ENCODE measurements at regions not wholly inside any gene's neighbourhood (a gene's known extent, or its start where the extent isn't known, plus 50 kb on each side); places are given as distances from the start of the nearest gene placed in this dataset.
A peak's percentile ranks its signal among the peaks of the same experiment; 100 is the strongest.

GRCh38 chr2:128368437-128369107 is 49.9 kb upstream of the HS6ST1 start:
- no peak overlapping the region for H3K4me3 ChIP-seq (ENCODE audit: low read depth, low read length)
- no peak for TF ChIP-seq CTCF (conservative IDR thresholded peaks at IDR 0.05; ENCODE audit: low read depth, low read length)
- no peak for DNase-seq (ENCODE audit: low read depth)

GRCh38 chr2:128369108-128369555 is 50.5 kb upstream of the HS6ST1 start:
- TF ChIP-seq CTCF (conservative IDR thresholded peaks at IDR 0.05; ENCODE audit: low read depth, low read length): no peak
- peak; percentile 39 for DNase-seq (ENCODE audit: low read depth)
- no peak overlapping the region for H3K4me3 ChIP-seq (ENCODE audit: low read depth, low read length)

- no peak for DNase-seq (ENCODE audit: low read depth)
- TF ChIP-seq CTCF (conservative IDR thresholded peaks at IDR 0.05; ENCODE audit: low read depth, low read length): no peak
- no peak overlapping the region for H3K4me3 ChIP-seq (ENCODE audit: low read depth, low read length)
These were observed 51.2 kb upstream of the HS6ST1 start for GRCh38 chr2:128369602-128370467.

- DNase-seq (ENCODE audit: low read depth): peak; percentile 22
- TF ChIP-seq CTCF (conservative IDR thresholded peaks at IDR 0.05; ENCODE audit: low read depth, low read length): no peak
- no peak overlapping the region for H3K4me3 ChIP-seq (ENCODE audit: low read depth, low read length)
These were observed 52.0 kb upstream of the HS6ST1 start for GRCh38 chr2:128370468-128371247.

- DNase-seq (ENCODE audit: low read depth): no peak
- TF ChIP-seq CTCF (conservative IDR thresholded peaks at IDR 0.05; ENCODE audit: low read depth, low read length): no peak
- H3K4me3 ChIP-seq (ENCODE audit: low read depth, low read length): no peak overlapping the region
These were observed 52.6 kb upstream of the HS6ST1 start for GRCh38 chr2:128371248-128371630.

GRCh38 chr2:128371648-128372345 is 53.1 kb upstream of the HS6ST1 start:
- DNase-seq (ENCODE audit: low read depth): no peak
- H3K4me3 ChIP-seq (ENCODE audit: low read depth, low read length): no peak overlapping the region
- TF ChIP-seq CTCF (conservative IDR thresholded peaks at IDR 0.05; ENCODE audit: low read depth, low read length): no peak

Measured in choroid plexus epithelial cell (primary cell).